Kidney tubule cell (primary cell): ENCODE measurements at regions not wholly inside any gene's neighbourhood (a gene's known extent, or its start where the extent isn't known, plus 50 kb on each side); places are given as distances from the start of the nearest gene placed in this dataset.
"Not testable (repeated sequence)": the region's sequence is repeated elsewhere in the genome, so short reads cannot be mapped to it uniquely, and the experiment has no call there.

Source experiments
- DNase-seq: peaks from one replicate; pipeline ENCODE4 v3.0.0-alpha.2; 2018; ENCODE audit warnings: low spot score

DNA sequence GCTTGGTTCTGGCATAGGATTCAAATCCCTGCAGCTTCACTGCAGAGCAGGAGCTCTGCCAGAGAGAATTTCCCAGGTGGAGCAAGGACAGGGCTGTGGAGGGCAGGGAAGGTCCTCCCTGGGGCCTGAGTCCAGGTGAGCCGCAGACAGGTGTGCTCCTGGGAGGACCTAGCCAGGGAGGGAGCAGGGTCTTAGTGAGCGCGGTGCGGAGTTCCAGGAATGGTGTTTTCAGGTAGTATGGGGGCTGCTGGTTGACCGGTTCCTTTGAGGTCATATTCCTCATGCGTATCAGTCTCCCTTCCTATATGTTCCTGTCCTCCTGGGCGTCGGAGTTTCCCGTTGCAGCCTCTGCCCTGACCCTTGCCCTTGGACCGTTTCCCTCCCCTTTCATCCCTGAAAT is 813.3 kb downstream of the KCNJ18 start:
- no peak for DNase-seq

DNA sequence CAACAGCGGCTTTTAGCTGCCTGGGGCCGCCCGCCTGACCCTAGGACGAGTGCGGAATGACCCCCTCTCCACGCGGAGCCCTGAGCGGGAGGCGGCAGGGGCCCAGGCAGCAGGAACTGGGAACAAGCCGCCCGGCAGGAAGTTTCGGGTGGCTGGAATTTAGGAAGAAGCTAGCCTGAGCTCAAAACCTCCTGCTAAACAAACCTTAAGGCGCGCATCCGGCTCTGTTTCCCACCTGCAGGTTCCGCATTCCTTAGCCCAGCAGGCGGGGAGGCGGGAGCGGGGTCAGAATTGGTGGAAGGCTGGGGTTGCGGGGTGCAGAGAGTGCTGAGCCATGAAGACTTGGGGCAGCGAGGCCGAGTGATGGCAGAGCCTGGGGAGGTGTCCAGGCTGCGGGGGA is 813.9 kb downstream of the KCNJ18 start:
- no peak for DNase-seq

DNA sequence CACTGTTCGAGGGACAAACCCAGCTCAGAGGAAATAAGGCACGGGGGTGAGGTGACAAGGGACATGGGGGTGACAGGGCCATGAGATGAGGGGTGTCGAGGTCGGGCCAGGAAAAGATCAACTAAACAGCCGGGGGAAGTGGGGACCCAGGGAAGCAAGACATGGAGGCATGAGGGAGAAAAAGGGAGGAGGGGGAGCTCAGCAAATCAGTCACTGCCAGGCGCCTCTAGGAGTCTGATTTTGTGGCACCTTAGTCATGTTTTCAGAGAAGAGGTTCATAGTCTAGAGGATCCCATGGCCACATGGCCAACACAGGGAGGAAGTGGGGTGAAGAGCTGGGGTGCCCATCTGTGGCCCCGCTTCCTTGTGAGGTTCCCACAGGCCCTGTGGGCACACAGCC is 814.5 kb downstream of the KCNJ18 start:
- no peak for DNase-seq

DNA sequence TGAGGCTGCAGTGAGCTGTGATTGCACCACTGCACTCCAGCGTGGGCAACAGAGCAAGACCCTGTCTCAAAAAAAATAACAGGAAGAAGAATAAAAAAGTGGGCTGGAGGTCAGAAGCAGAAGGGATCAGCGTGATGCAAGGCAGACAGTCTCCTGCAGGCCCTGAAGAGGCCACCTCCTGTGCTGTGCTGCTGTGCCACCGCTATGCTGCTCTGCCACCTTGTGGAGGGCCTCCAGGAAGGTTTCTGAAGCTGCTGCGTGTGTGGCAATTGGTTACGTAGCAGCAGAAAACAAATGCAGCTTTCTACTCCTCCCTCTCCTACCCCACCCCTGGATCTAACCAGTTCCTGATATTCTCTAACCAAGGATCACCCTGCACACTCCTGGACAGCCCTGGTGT is 815.5 kb downstream of the KCNJ18 start:
- no peak for DNase-seq

DNA sequence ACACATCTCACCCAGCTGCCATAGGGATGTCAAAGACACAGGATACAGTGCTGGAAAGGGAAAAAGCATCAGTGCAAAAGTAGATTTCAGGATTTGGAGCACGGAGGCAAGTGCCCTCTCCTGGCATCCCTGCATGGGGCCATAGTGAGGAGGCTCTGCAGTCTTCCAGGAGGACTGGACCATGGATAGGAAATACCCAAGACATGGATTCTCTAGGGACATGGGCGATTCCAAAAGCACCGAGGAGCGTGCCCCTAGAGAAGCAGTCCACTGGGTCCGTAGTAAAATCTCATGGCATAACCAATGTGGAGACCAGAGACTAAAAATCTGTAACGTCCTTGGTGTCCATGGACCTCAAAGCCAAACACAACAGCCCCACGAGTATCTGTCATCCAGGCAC is 818.2 kb downstream of the KCNJ18 start:
- no peak for DNase-seq

DNA sequence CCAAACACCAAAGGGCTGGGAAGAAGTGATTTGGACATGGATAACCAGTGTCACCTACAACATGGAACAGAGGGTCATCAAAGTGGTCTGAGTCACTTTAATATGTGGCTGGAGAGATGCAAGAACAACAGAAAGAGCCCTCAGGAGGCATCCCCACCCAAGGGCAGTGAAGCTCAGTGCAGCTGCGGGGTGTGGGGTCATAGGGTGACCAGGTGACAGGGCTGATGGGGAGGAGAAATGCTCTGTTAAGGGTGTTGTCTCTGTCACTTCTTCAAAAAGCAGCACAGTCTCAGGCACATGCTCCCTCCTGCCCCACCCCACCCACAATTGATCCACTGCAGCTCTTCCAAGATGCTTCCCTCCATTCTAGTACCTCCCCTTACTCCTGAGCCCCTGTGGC is 819.1 kb downstream of the KCNJ18 start:
- DNase-seq, result no peak

DNA sequence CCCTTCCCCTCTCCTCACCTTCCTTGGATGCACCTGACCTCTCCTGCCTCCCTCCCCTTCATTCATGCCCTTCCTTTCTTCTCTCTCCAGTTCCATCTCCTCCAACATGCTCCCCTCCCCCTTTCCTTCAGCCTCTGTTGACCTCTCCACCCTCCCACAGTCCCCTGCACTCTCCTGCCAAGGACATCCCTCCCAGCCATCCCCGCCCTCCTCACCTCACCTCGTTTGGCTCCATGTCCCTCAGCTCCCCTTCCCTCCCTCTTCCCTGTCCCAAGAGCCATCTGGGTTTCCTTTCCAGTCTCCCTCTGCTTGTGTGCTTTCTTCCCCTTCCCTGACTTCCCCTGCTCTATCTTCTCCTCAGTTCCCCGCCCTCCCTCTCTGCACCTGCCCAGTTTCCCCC is 819.7 kb downstream of the KCNJ18 start:
- DNase-seq, result no peak

DNA sequence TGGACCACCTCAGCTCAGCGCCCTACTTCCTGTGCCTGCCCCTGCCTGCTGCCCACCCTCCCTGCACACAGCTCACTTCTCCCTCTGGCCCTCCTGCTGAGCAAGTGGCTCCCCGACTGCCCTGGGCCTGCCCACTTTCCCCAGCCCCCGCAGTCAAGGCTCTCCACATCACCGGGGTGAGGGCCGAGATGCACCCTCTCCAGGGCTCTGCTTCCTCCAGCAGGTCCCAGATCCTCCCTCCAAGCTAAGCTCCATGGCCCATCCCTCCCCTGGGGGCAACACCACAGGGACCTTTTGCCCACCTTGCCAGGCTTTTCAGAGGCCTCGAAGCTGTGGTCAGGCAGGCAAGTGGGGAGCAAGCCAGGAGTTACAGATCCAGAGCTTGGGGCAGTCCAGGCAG is 820.2 kb downstream of the KCNJ18 start:
- DNase-seq, result no peak

DNA sequence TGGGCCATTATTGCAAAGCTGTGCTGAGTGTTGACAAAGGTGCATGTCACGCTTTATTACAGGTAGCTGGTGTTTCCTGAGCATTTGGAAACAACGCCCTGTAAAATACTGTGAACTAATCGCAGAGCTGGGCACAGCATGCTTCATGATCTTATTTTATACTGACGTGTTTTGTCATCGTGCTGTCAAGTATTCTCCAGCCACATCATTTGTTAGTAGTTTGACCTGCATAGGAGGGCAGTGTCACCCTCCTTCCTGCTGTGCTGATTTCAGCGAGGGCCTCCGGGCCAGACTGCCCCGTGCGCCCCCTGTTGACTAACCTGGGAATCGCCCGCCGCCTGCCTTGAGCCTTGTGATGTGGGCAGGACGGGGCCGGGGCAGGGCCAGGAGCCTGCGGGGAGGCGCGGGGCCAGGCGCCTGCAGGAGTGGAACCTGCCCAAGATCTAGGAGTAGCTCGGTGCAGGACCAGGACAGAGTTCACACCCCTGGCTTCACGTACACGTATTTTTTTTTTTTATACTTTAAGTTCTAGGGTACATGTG is 820.7 kb downstream of the KCNJ18 start:
- DNase-seq, result no peak

DNA sequence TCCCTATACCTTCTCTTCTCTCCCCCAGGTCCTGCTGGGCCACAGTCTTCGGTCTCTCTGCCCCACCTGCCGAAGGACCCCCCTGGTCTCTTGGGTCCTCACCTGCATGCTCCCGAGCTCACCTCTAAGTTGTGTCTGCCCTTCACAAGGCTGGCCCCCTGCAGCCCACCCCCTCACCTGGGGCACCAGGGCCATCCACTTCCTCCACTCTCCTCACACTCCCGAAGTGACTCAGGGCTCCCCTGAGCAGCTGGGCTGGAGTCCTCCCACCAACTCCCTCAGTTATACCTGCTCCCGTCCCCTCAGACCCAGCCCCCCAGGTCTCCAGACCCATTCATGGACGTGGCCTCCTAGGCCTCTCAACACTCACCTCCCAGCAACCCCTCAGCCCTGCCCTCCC is 822.0 kb downstream of the KCNJ18 start:
- no peak for DNase-seq

DNA sequence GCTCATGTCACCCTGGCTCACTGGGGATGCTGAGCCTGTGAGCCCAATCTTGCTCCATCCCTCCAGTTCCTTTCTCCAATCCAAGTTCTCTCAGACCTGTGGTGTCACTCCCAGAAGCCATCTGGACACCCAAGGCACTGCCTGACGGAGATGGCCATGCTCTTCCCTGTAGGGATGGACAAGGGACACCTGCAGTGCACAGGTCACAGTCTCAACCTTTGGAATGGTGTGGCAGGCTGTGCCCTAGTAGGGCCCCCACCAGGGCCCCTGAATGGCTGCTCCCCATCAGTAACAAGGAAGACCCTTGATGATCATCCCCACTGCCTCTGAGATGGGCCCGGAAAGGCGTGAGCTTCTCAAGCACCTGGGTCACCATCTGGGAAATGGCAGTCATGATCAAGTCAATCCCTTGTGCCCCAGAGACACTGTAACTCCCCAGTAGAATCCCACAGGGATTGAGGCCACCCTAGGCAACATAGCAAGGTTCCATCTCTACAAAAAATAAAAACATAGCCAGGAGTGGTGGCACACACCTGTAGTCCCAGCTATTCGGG is 822.5 kb downstream of the KCNJ18 start:
- no peak for DNase-seq

DNA sequence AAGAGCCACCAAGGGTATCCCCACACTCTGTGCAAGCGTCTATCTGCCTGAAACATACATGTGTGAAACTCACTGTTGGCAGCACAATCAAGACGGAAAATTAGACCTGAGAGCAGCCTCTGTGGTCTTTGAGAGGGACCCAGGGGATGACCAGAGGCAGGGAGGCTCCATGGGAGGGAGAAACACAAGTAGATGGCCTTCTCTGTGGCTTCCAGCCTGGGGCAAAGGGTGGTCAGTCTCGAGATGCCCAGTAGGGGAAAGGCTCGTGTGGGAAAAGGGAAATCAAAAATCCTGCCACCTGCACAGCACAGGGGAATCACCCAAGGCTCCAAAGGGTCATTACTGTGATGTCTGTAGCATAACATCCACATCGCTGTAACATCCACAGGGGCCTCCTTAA is 823.3 kb downstream of the KCNJ18 start:
- DNase-seq, result no peak

DNA sequence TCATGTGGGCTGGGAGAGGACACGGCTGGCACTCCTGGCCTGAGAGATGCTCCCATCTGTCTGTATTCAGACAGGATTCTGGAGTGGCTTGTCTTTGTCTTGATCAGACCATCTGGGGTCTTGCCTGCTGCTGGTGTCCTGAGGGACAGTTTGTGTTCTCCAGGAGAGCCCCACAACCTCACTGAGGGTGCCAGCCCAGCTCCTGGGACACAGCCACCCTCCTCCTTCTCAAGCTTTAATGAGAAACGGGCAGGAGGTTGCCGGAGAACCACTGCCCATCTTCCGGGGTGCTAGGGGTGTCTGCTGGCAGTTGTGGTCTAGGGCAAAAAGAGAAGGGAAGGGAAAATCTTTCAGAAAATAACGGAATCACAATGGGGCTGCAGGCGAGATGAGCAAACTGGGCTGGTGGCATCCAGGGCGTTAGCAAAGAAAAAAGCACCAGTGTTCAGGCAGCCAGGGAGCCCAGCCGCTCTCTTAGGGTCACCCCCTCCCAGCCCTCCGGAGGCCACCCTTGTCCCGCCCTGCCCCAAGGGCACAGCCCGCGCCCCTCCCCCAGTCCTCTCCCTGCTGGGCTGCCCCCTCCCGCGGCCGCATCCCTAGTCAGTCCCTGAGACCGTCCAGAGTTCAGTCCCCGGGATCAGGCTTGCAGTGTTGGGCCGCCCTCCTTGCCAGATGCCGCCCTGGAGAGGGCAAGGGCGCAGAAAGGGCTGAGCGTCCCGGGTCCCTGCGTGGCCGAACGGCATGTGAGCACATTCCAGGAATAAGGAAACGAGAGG is 824.7 kb downstream of the KCNJ18 start:
- no peak for DNase-seq

DNA sequence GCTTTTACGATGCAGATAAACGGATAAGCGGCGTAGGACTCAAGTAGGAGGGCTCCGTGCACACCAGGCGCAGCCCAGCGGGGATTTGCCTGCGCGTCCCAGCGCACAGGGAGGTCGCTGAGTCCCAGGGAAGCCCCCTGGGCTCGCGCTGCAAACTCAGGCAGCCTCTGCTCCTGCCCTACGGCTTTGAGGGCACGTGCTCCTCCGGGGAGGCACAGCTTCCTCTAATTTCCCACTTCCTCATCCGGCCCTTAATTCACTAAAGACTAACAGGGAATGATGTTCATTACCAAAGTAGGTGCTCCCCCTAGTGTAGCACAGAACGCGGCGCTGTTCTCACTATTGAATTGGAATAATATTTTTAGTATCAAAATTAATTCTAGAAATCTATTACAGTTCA is 825.4 kb downstream of the KCNJ18 start:
- DNase-seq, result no peak

DNA sequence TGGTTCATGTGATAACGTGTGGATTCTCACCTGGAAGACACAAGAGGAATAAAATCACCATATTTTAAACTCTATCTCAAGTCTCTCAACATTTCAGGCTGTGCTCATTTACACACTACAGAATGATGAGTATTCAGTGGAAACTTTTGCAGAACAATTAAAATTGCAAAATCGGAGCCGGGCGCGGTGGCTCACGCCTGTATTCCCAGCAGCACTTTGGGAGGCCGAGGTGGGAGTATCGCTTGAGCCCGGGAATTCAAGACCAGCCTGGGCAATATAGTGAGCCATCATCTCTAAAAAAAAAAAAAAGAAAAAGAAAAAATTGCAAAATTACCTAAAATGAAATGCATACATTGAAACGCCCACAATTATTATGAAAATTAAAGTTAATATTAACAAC is 825.9 kb downstream of the KCNJ18 start:
- DNase-seq, result no peak

DNA sequence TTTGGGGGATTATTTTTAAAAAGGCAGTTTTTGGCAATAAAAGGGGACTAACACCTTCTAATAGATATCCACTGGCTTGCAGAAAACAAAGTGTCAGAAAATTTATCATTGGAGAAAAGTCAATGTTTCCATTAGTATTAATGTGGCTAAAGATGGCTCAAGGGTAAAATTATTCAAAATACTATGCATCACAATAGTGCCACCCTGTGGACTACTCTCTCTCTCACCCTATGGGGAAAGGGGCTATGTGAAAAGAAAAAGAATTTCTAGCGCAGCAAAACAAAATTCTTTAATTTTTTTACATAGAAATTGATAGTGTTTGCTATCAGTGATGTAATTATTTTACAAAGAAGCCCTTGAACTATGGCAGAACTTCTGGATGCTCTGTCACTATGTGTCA is 856.5 kb downstream of the KCNJ18 start:
- not testable (repeated sequence) for DNase-seq

DNA sequence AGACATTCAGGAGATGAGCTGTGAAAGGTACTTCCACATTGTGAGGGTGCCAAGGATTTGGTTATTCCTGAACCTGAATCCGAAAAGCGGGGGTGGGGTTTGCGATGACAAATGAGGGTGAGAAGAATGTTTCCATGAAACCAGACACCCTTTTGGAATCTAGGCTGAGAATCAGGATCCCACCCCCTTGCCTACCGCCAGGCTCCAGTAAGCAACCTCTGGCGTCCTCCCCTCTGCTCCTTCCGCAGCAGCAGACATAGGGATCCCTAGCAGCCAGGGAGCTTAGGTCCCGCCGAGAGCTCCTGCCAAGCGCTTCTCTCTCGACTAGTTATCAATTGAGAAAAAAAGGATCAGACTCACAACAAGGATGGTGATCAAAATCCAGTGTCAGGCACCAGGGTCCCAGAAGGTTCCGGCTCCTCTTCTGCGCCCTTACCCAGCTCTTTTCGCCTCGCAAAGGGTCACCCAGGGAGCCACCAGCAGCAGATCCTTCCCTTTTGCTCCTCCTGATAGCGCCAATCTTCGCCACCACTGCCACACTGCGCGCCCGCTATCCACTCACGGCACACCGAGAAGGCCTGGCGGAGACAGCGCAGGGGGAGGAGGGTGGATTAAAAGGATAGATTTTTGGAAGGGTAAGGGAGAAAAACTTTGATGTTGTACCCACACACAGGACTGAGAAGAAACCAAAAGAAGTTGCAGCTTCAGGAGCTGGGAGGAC is 859.5 kb downstream of the KCNJ18 start:
- DNase-seq, result not testable (repeated sequence)

DNA sequence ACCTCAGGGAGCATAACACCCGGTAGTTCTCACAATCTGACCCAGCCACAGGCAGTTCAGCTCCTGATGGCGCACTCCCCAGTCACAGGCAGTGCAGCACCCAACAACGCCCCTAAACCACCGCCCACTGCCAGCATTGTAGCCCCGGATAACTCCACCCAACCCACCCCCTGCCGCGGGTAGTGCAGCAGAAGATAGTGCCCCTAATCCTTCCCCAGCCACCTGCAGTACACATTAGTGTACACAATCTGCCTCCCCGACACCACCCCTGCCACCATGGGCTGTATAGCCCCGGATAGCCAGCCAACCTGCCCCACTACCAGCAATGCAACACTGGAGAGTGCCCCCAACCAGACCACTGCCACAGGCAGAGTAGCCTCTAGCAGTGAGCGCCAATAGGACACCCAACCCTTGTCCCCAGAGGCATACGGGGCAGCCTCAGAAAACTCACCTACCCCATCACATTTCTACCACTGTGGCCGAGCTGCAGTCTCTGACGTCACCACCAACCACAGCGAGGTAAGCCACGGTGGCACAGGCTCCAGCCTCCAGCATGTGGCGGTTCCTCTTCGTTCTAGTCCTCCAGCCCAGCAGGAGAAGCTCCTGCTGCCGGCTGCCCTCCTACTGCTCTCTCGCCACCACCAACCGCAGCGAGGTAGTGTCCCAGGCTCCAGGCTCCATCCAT is 877.3 kb downstream of the KCNJ18 start:
- no peak for DNase-seq

DNA sequence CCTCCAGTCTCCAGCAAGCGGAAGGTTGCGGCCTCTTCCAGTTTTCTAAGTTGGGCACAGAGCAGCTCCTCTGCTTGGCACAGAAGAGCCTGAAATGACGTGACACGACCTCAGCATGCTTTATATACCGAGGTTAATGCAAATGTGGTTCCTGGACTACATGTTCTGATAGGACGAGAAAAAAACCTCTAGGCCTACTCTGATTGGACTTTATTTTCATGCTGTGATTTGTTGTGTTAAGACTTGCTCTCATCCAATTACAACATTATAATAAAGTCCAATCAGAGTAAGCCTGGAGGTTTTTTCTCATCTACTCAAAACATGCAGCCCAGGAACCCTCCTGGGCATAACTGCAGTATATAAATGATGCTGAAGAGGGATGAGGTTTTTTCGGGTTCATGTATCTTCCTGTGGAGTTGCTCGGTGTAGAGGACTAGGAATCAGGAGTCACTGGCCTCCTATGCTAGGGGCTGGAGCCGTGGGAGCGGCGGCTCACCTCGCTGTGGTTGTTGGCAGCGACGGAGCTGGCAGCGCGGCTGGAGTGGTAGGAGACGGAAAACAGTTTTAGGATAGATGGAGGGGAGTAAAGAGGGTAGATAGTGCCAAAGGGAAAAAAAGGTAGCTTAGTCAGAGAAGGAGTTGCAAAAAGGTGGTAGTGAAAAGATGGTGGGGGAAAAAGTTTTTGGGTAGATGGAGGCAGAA is 878.0 kb downstream of the KCNJ18 start:
- no peak for DNase-seq

DNA sequence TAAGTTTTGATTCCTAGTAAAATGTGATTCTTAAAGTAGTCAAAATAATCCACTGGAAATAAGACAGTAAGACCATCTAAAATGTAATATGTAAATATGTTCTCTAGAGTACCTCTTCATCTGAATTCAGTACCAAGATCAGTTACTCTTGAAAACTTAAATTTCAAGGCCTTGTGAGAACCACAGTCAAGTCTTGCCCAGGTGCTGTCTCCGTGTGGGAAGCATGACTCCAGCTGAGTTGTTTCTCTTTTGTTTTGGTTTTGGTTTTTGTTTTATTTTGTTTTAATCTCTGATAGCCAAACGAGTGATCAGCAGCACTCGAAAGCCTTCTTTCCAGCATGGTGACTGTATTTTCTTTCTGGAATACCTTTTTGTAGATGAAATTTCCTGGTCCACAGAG is 907.0 kb downstream of the KCNJ18 start:
- no peak for DNase-seq

DNA sequence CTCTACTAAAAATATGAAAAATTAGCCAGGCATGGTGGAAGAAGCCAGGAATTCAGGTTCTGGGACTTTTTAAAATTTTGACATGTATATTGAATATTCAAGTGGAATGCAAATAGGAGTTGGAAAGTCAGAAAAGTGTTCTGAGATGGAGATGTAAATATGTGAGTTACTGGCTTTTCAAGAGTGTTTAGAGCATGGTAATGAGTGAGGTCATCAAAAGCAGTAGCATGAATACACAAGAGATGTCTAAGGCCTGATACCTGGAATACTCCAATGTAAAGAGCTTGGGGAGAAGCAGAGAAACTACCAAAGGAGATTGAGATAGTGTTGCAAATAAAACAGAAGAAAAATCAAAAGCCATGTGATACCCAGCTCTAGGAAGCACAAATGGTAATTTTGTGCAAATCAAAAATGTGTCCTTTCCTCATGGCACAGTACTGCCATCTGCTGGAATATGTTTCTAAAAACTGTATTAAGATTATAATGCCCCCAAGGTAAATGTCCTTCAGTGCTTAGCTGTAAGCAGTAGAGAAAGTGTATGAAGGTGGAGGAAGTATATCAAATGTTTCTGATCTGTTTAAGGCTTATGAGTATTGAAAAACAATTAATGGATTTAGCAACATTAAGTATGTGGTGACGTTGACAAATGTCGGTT is 908.4 kb downstream of the KCNJ18 start:
- peak; percentile 32 for DNase-seq
